Breast epithelium (tissue), 4 donors: ENCODE measurements at regions not wholly inside any gene's neighbourhood (a gene's known extent, or its start where the extent isn't known, plus 50 kb on each side); places are given as distances from the start of the nearest gene placed in this dataset.
"Not testable (repeated sequence)": the region's sequence is repeated elsewhere in the genome, so short reads cannot be mapped to it uniquely, and the experiment has no call there.

Source experiments
- DNase-seq, 2 donors: peaks; one replicate each; pipeline ENCODE4 v3.0.0-alpha.2; 2019; ENCODE audit warnings: low spot score in 2 of 2
- H3K27ac ChIP-seq, 2 donors: fragments of 200-600 bp; sonication (generic) in 1 of 2; one replicate each; pipeline ENCODE4 v1.5.1; 2016 to 2019; ENCODE audit warnings: mild to moderate bottlenecking in 1 of 2
- H3K27me3 ChIP-seq, 2 donors: fragments of 200-600 bp; sonication (generic) in 1 of 2; one replicate each; pipeline versions ENCODE4 v1.5.1 to v1.6.0; 2017 to 2019; ENCODE audit warnings: control low read depth in 1 of 2, mild to moderate bottlenecking in 1 of 2
- H3K36me3 ChIP-seq: fragments of 200-600 bp; one replicate; pipeline ENCODE4 v1.5.1; 2019
- H3K4me1 ChIP-seq, 2 donors: fragments of 200-600 bp; sonication (generic); one replicate each; pipeline ENCODE4 v1.5.1; 2016 to 2019; ENCODE audit warnings: control low read depth in 1 of 2
- H3K4me3 ChIP-seq, 3 donors: fragments of 200-600 bp; sonication (generic); 1 replicate in 2 of 3; 2 replicates in 1 of 3; pipeline ENCODE4 v1.5.1; 2016 to 2019; ENCODE audit warnings: mild to moderate bottlenecking in 3 of 3, moderate library complexity in 2 of 3
- H3K9me3 ChIP-seq, 2 donors: fragments of 200-600 bp; sonication (generic) in 1 of 2; one replicate each; pipeline ENCODE4 v1.5.1; 2016 to 2019; ENCODE audit warnings: control low read depth in 1 of 2
- CTCF ChIP-seq, 3 donors: fragments of 450-650 bp; IDR thresholded peaks; one replicate each; pipeline ENCODE4 v1.5.1; 2016 to 2017; ENCODE audit warnings: antibody characterized with exemption in 3 of 3, mild to moderate bottlenecking in 3 of 3, moderate library complexity in 3 of 3
- POLR2A ChIP-seq: fragments of 450-650 bp; IDR thresholded peaks from one replicate; pipeline ENCODE4 v1.6.1; 2016; ENCODE audit warnings: antibody characterized with exemption, mild to moderate bottlenecking, moderate library complexity
- POLR2AphosphoS5 ChIP-seq, 3 donors: sonication (generic); formaldehyde crosslinking; IDR thresholded peaks; one replicate each; pipeline ENCODE4 v1.6.1; 2017; ENCODE audit warnings: antibody characterized with exemption in 3 of 3
- intact Hi-C: fragments of 100-400 bp; cut with DNase I; formaldehyde crosslinking; loops from one replicate; pipeline ENCODE4 v1.15.1; 2023; ENCODE audit warnings: low total_unique reads

- intact Hi-C loops: no loop called here
- no peak for TF ChIP-seq CTCF (IDR thresholded peaks at IDR 0.05)
- TF ChIP-seq POLR2AphosphoS5 (IDR thresholded peaks at IDR 0.05): no peak
- no peak for TF ChIP-seq POLR2A
- no peak for DNase-seq
- Histone ChIP-seq H3K4me1 (no peaks in the 10 kb centered on the region), H3K4me3 (no peak overlapping the region), H3K27ac (no peak overlapping the region), H3K9me3 (peaks cover 0 to 4% of the 10 kb centered on the region in 2 donors), H3K27me3 (no peaks in the 10 kb centered on the region), H3K36me3 (no peaks in the 10 kb centered on the region)
Measured at GRCh38 chr18:53843763-53844162, 380.7 kb downstream of the MBD2 start.

- no peak for DNase-seq
- Histone ChIP-seq H3K9me3 (peaks cover 0 to 4% of the 10 kb centered on the region in 2 donors), H3K27me3 (no peaks in the 10 kb centered on the region), H3K4me1 (no peaks in the 10 kb centered on the region), H3K4me3 (no peak overlapping the region), H3K36me3 (no peaks in the 10 kb centered on the region), H3K27ac (no peak overlapping the region)
- intact Hi-C loops: no loop called here
- TF ChIP-seq POLR2AphosphoS5 (IDR thresholded peaks at IDR 0.05): no peak
- no peak for TF ChIP-seq POLR2A
- no peak for TF ChIP-seq CTCF (IDR thresholded peaks at IDR 0.05)
Measured at GRCh38 chr18:53843113-53843760, 381.2 kb downstream of the MBD2 start.

- H3K36me3 ChIP-seq: no peaks in the 10 kb centered on the region
- no peak overlapping the region for H3K4me3 ChIP-seq
- no peaks in the 10 kb centered on the region for H3K4me1 ChIP-seq
- no peak for DNase-seq
- intact Hi-C loops: no loop called here
- peaks cover 20 to 34% of the 10 kb centered on the region in 2 donors for H3K9me3 ChIP-seq
- no peaks in the 10 kb centered on the region for H3K27me3 ChIP-seq
- no peak overlapping the region for H3K27ac ChIP-seq
- TF ChIP-seq POLR2AphosphoS5 (IDR thresholded peaks at IDR 0.05) (no peak), CTCF (IDR thresholded peaks at IDR 0.05) (no peak), POLR2A (no peak)
Measured at GRCh38 chr18:53838746-53839145, 385.7 kb downstream of the MBD2 start.

GRCh38 chr18:53821141-53821540, 403.3 kb downstream of the MBD2 start:
- H3K4me1 ChIP-seq, DNase-seq, H3K27ac ChIP-seq, H3K27me3 ChIP-seq, H3K9me3 ChIP-seq, H3K36me3 ChIP-seq, H3K4me3 ChIP-seq, intact Hi-C loops: not testable (repeated sequence)

GRCh38 chr18:53819671-53820070, 404.8 kb downstream of the MBD2 start:
- Histone ChIP-seq H3K4me3 (no peak overlapping the region), H3K27ac (no peak overlapping the region), H3K36me3 (no peaks in the 10 kb centered on the region), H3K9me3 (peaks cover 0 to 1% of the 10 kb centered on the region in 2 donors), H3K27me3 (no peaks in the 10 kb centered on the region), H3K4me1 (no peaks in the 10 kb centered on the region)
- DNase-seq: no peak
- intact Hi-C loops: no loop called here
- TF ChIP-seq CTCF (IDR thresholded peaks at IDR 0.05): no peak

- DNase-seq: no peak
- no peaks in the 10 kb centered on the region for H3K27me3 ChIP-seq
Measured at GRCh38 chr18:53819174-53819573, 405.3 kb downstream of the MBD2 start.

More at GRCh38 chr18:53819174-53819573, 405.3 kb downstream of the MBD2 start:
- H3K9me3 ChIP-seq: no peaks in the 10 kb centered on the region
- H3K36me3 ChIP-seq: no peaks in the 10 kb centered on the region
- intact Hi-C loops: no loop called here
- no peak overlapping the region for H3K4me3 ChIP-seq
- H3K27ac ChIP-seq: no peak overlapping the region
- no peaks in the 10 kb centered on the region for H3K4me1 ChIP-seq
- TF ChIP-seq POLR2A (no peak), CTCF (IDR thresholded peaks at IDR 0.05) (no peak), POLR2AphosphoS5 (IDR thresholded peaks at IDR 0.05) (no peak)
